Kidney (tissue), 13 donors: ENCODE measurements at regions not wholly inside any gene's neighbourhood (a gene's known extent, or its start where the extent isn't known, plus 50 kb on each side); places are given as distances from the start of the nearest gene placed in this dataset.

ENCODE experiments used
- DNase-seq, 5 donors: peaks; one replicate each; pipeline ENCODE4 v3.0.0-alpha.2; 2013 to 2020
- FAIRE-seq: peaks from 2 replicates; lab custom pipeline; 2012; peaks lifted over from hg19 to GRCh38; lab: Jason Lieb, UNC
- H3K27ac ChIP-seq, 2 donors: one replicate each; pipeline ENCODE4 v1.7.0; 2013; ENCODE audit warnings: low read depth in 2 of 2, low read length in 2 of 2, inconsistent platforms in 1 of 2
- H3K27me3 ChIP-seq: one replicate; pipeline ENCODE4 v1.7.1; 2013; ENCODE audit warnings: low read length, inconsistent platforms; ENCODE audit not compliant: control insufficient read depth, insufficient read depth
- H3K36me3 ChIP-seq, 3 donors: one replicate each; pipeline versions ENCODE4 v1.7.0 to v1.7.1; 2013; ENCODE audit warnings: low read length in 3 of 3, control low read depth in 1 of 3, inconsistent platforms in 1 of 3; ENCODE audit not compliant: insufficient read depth in 3 of 3, control insufficient read depth in 2 of 3
- H3K4me1 ChIP-seq, 3 donors: one replicate each; pipeline versions ENCODE4 v1.7.0 to v1.7.1; 2013; ENCODE audit warnings: low read length in 3 of 3, inconsistent platforms in 1 of 3, low read depth in 1 of 3; ENCODE audit not compliant: control insufficient read depth in 2 of 3, insufficient read depth in 2 of 3
- H3K4me3 ChIP-seq, 3 donors: one replicate each; pipeline versions ENCODE4 v1.7.0 to v1.8.1; 2013; ENCODE audit warnings: low read length in 3 of 3, control low read depth in 1 of 3, inconsistent platforms in 1 of 3
- H3K9ac ChIP-seq, 3 donors: one replicate each; pipeline versions ENCODE4 v1.7.0 to v1.7.1; 2013; ENCODE audit warnings: low read length in 3 of 3, control low read depth in 1 of 3, inconsistent platforms in 1 of 3
- H3K9me3 ChIP-seq, 3 donors: one replicate each; pipeline versions ENCODE4 v1.7.0 to v1.7.1; 2013; ENCODE audit warnings: low read length in 3 of 3, control low read depth in 1 of 3, inconsistent platforms in 1 of 3; ENCODE audit not compliant: control insufficient read depth in 2 of 3, insufficient read depth in 1 of 3
- CTCF ChIP-seq: IDR thresholded peaks from 3 replicates; pipeline ENCODE4 v1.5.1; 2012; ENCODE audit warnings: mild to moderate bottlenecking, moderate library complexity, borderline replicate concordance; ENCODE audit not compliant: insufficient read depth; ENCODE audit errors: extremely low read depth
- intact Hi-C: fragments of 100-400 bp; cut with DNase I; formaldehyde crosslinking; loops from one replicate; pipeline ENCODE4 v1.11.1; 2022
- donor health status: control.
- donor health status: control.
- donor health status: control.
- donor health status: control.
- donor health status: control.
- donor health status: DM: yes; HTN: yes; CAD: no.
- donor health status: Normal renal cell carcinoma (clear cell type).

DNA sequence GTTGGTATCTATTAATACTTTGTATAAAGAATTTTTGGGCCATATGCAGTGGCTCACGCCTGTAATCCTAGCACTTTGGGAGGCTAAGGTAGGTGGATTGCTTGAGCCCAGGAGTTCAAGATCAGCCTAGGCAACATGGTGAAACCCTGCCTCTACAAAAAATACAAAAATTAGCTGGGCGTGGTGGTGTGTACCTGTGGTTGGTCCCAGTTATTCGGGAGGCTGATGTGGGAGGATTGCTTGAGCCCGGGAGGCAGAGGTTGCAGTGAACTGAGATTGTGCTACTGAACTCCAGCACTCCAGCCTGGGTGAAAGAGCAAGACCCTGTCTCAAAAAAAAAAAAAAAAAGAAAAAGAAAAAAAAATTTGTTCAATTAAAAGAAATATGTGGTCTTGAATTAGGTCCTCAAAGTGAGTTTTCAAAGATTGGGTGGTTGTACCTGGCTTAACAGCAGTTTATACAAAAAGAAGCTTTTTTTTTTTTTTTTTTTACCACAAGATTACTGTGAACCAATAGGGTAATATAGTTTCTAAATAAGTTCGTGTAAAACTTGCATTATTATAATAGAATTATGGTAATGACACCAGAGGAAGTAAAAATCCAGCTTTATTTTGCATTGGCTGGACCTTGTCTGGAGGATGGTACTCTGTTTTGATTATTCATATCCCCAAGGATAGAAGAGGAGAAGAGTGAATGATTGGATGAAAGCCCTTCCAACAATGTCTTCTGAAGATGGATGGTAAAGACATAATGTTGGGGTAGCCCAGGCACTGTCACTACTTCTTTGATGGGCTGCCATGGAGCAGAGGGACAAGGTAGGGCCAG, 210.3 kb downstream of the MYCN start:
- Histone ChIP-seq H3K27me3 (no peaks in the 10 kb centered on the region), H3K9me3 (peaks cover 0 to 3% (median 0%) of the 10 kb centered on the region in 3 donors), H3K27ac (no peak overlapping the region), H3K36me3 (no peaks in the 10 kb centered on the region), H3K4me1 (no peaks in the 10 kb centered on the region), H3K4me3 (no peak overlapping the region), H3K9ac (no peak overlapping the region)
- DNase-seq (no peak), FAIRE-seq (no peak)
- intact Hi-C loops = no loop called here
- TF ChIP-seq CTCF = no peak

DNA sequence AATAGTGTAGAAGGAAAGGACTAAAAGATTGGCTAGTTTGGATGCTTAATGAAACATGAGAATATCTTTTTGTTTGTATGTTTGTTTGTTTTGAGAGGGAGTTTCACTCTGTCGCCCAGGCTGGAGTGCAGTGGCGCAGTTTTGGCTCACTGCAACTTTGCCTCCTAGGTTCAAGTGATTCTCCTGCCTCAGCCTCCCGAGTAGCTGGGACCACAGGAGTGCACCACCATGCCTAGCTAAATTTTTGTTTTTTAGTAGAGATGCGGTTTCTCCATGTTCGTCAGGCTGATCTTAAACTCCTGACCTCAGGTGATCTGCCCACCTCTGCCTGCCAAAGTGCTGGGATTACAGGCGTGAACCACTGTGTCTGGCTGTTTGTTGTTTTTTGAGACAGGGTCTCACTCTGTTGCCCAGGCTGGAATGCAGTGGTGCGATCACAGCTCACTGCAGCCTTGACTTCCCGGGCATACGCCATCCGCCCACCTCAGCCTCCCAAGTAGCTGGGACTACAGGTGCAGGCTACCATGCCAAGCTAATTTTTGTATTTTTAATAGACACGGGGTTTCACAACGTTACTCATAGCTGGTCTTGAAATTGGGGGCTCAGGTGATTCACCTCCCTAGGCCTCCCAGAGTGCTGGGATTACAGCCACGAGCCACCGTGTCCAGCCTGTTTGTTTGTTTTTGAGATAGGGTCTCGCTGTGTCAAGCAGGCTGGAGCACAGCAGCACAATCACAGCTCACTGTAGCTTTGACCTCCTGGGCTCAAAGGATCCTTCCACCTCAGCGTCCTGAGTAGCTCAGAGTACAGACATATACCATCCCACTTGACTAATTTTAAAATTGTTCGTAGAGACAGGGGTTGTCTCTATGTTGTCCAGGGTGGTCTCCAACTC, 209.2 kb downstream of the MYCN start:
- Histone ChIP-seq H3K9ac (no peak overlapping the region), H3K27me3 (no peaks in the 10 kb centered on the region), H3K27ac (no peak overlapping the region), H3K9me3 (peaks cover 0 to 3% (median 0%) of the 10 kb centered on the region in 3 donors), H3K4me1 (no peaks in the 10 kb centered on the region), H3K4me3 (no peak overlapping the region), H3K36me3 (no peaks in the 10 kb centered on the region)
- TF ChIP-seq CTCF = no peak
- intact Hi-C loops = no loop called here
- FAIRE-seq = no peak
- DNase-seq = no peak

DNA sequence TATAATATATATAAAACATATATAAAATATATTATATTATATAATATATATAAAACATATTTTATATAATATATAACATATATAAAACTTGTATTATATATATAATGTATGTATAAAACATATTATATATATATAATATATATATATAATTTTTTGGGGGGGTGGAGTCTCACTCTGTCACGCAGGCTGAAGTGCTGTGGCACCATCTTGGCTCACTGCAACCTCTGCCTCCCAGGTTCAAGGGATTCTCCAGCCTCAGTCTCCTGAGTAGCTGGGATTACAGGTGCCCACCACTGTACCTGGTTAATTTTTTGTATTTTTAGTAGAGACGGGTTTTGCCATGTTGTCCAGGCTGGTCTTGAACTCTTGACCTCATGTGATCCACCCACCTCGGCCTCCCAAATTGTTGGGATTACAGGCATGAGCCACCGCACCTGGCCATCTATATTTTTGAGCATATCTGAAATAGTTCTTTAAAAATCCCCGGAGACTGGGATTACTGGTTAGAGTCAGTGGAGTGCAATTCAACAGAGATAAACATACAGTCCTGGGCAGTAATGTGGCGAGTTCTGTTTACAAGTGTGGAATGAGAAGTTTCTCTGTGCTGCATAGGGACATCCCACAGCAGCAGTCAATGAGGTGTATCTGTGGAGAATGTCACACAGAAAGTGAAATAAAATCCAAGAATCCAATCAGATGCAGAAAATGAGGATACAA, 208.4 kb downstream of the MYCN start:
- H3K9ac ChIP-seq = no peak overlapping the region
- no peaks in the 10 kb centered on the region for H3K27me3 ChIP-seq
- no peak overlapping the region for H3K27ac ChIP-seq
- no peaks in the 10 kb centered on the region for H3K4me1 ChIP-seq
- H3K36me3 ChIP-seq = no peaks in the 10 kb centered on the region
- no peak for TF ChIP-seq CTCF
- no peak for FAIRE-seq
- DNase-seq = no peak
- intact Hi-C loops = no loop called here
- peaks cover 0 to 3% (median 0%) of the 10 kb centered on the region in 3 donors for H3K9me3 ChIP-seq
- no peak overlapping the region for H3K4me3 ChIP-seq
